ENCODE measurements at regions not wholly inside any gene's neighbourhood (a gene's known extent, or its start where the extent isn't known, plus 50 kb on each side); places are given as distances from the start of the nearest gene placed in this dataset.

DNA sequence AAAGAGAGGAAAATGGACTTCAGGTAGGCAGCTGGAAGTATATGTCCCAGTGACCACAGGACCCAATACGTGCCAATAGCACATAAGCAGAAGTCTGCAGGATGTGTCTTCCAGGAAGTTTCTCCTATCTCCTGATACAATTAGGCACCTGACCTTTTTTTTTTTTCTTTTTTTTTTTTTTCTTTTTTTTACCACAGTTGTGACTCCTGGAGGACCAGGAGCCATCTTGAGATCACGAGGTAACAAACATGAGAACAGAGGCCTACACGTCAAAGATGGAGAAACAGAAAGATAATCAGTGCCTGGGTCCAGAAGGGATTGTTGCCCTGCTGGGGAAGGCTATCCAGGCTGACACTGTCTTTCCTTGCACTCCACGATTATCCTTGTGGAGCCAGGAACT lies 312.4 kb upstream of the NEBL start:
- in situ Hi-C loops (cut with HindIII; ENCODE audit: low sequenced_read_pairs), result no loop called here
- TF ChIP-seq, protein P1, sequence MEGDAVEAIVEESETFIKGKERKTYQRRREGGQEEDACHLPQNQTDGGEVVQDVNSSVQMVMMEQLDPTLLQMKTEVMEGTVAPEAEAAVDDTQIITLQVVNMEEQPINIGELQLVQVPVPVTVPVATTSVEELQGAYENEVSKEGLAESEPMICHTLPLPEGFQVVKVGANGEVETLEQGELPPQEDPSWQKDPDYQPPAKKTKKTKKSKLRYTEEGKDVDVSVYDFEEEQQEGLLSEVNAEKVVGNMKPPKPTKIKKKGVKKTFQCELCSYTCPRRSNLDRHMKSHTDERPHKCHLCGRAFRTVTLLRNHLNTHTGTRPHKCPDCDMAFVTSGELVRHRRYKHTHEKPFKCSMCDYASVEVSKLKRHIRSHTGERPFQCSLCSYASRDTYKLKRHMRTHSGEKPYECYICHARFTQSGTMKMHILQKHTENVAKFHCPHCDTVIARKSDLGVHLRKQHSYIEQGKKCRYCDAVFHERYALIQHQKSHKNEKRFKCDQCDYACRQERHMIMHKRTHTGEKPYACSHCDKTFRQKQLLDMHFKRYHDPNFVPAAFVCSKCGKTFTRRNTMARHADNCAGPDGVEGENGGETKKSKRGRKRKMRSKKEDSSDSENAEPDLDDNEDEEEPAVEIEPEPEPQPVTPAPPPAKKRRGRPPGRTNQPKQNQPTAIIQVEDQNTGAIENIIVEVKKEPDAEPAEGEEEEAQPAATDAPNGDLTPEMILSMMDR (IDR thresholded peaks at IDR 0.05; ENCODE audit: low read depth, low read length, missing control alignments), result no peak
- no peak overlapping the region for H3K4me3 ChIP-seq (ENCODE audit: low read depth, low read length)
- no peak for DNase-seq (ENCODE audit: low read depth)

DNA sequence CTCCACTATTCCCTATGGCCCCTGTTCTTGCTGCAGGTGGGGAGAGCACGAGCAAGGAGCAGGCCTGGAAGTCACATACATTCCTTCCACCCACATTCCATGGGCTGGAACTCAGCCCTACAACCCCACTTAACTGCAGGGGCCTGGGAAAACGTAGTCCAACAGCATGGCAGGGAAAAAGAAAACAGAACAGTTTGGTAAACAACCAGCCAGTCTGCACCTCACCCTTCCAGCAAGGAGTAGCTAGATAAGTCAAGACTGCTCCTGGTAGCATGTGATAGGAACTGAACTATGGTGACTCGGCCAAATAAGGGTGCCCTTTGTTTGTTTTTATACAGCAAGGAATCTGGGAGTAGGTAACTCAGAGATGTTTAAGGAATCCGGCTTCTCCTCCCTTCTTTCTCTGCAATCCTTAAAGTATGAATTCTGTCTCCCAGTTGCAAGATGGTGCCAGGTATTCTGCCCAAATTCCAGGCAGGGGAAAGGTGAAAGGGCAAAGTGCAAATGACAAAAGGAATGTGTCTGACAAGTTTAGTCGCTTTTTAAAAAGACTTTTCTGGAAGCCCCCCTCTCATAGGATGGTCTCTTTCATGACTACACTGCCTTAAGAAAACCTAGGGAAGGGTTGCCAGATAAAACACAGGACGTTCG lies 311.7 kb upstream of the NEBL start:
- TF ChIP-seq, protein P1 (IDR thresholded peaks at IDR 0.05; ENCODE audit: low read depth, low read length, missing control alignments), result no peak
- no peak for DNase-seq (ENCODE audit: low read depth)

DNA sequence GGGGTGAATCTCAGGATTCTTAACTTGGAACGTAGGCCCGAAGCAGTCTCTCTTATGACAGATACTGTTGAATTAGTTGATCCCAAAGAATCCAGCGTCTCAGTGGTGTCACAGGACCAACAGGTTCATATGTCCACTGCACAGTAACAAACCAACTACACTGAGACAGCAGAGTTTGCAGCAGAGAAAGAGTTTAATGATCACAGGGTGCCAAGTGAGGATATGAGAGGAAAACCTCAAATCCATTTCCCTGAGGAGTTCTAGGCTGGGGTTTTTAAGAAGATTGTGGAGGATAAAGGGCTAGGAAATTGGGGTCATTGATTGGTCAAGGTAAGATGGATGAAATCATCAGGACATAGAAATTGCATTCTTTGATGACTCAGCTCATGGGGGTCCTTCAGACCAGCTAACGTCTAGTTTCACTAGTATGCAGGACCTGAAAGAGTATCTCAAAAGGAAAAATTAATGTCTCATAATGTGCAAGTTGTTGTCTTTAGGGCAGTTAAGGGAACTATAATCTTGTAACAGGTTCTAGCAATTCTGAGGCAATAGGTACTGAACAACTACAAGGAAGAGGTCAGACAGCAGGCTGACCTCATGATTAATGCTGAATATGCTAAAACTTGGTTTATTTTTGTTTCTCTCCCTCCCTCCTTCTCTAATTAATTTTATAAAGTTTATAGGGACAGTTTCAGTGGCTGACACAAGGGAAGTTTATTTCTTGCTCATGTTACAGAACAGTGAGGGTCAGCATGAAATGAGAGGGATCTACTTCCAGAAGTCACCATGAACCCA lies 310.9 kb upstream of the NEBL start:
- no peak overlapping the region for H3K4me3 ChIP-seq (ENCODE audit: low read depth, low read length)
- no peak for DNase-seq (ENCODE audit: low read depth)
- TF ChIP-seq, protein P1 (IDR thresholded peaks at IDR 0.05; ENCODE audit: low read depth, low read length, missing control alignments), result no peak
- in situ Hi-C loops (cut with HindIII; ENCODE audit: low sequenced_read_pairs), result no loop called here

More for the DNA sequence above, 311.7 kb upstream of the NEBL start:
- H3K4me3 ChIP-seq (ENCODE audit: low read depth, low read length), result no peak overlapping the region
- in situ Hi-C loops (cut with HindIII; ENCODE audit: low sequenced_read_pairs), result no loop called here

DNA sequence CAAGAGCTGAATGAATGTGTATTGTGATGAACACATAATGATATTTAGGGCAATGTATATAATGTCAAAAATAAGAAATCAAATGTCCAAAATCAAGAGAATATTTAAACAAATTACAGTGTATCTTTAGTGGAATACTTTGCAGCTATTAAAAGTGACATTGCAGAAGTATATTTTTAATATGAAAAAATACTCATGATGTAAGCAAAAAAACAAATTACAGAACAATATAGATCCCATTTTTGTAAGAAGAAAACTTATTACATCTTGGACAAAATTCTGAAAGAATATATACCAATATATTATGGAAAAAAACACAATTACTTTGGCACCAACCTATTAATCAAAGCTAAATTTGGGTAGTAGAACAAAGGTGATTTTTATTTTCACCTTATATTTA lies 308.2 kb upstream of the NEBL start:
- in situ Hi-C loops (cut with HindIII; ENCODE audit: low sequenced_read_pairs), result no loop called here
- H3K4me3 ChIP-seq (ENCODE audit: low read depth, low read length), result no peak overlapping the region
- no peak for DNase-seq (ENCODE audit: low read depth)
- TF ChIP-seq, protein P1 (IDR thresholded peaks at IDR 0.05; ENCODE audit: low read depth, low read length, missing control alignments), result no peak

DNA sequence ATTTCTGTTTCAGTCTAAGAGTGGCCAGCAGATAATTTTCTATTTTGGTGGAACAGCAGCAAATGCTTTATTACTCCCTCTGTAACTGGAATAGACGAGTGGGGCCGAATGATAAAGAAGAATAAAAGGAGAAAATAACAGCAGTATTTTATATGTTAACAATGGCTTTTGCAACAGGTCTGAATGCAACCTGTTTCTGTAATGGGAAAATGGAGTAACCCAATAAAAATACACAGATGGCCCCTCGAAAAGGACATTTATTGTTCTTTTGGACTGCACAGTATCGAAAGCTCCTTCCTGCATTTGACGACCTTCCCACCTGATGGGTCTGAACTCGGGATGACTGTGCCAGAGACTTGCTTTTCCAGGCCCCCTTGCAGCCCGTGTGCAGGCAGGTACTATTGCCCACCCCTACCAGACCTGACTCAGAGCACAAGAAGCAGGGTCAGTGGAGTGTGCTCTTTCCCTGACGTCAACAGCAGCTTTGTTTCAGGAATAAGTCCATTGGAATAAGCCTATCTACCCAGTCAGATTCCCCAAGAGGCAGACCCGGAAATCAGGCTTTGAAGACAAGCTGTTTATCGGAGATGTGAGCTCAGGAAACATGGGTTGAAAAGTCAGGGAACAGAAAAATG lies 306.5 kb upstream of the NEBL start:
- no peak for DNase-seq (ENCODE audit: low read depth)
- in situ Hi-C loops (cut with HindIII; ENCODE audit: low sequenced_read_pairs), result no loop called here
- TF ChIP-seq, protein P1 (IDR thresholded peaks at IDR 0.05; ENCODE audit: low read depth, low read length, missing control alignments), result no peak
- H3K4me3 ChIP-seq (ENCODE audit: low read depth, low read length), result no peak overlapping the region

DNA sequence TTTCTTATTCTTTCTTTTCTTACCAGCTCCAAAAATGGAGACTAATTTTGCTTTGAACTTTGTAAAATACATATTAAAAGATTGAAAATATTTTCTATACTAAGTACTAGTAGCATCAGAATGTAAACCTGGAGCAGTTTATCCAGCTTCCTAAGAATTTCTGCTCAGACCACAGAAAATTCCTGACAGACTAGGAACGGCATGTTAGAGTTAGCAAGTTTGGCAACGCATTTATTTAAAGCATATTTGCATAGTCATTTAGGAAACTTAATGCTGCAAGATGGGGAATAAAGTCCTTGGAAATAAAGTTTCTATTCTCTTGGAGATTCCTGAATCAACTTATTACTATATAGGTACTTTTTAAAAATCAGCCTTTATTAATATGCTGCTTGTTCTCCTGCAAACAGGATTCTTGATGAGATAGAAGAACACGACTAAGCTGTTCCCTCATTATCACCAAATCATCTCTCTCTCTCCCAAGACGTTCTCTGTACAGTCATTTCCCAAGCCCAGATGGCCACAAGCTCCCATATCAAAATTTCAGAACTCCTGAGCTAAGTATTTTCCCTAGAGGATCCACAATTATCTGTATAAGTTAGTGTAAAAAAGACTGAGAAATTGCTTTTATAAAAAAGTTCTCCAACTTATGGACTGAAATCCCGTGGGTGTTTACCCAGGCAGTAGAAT lies 305.8 kb upstream of the NEBL start:
- in situ Hi-C loops (cut with HindIII; ENCODE audit: low sequenced_read_pairs), result no loop called here
- TF ChIP-seq, protein P1 (IDR thresholded peaks at IDR 0.05; ENCODE audit: low read depth, low read length, missing control alignments), result no peak
- no peak for DNase-seq (ENCODE audit: low read depth)
- no peak overlapping the region for H3K4me3 ChIP-seq (ENCODE audit: low read depth, low read length)
